Body of pancreas (tissue), 4 donors: ENCODE measurements at regions not wholly inside any gene's neighbourhood (a gene's known extent, or its start where the extent isn't known, plus 50 kb on each side); places are given as distances from the start of the nearest gene placed in this dataset.

ENCODE experiments used
- POLR2A ChIP-seq, 3 donors: fragments of 450-650 bp; IDR thresholded peaks; one replicate each; pipeline ENCODE4 v1.6.1; 2016; ENCODE audit warnings: antibody characterized with exemption in 3 of 3, mild to moderate bottlenecking in 2 of 3
- TF ChIP-seq, protein P1 (sequence below), 7 experiments: fragments of 450-650 bp in 4 of 7; fragments of 200-600 bp in 3 of 7; sonication (generic) in 3 of 7; IDR thresholded peaks; one replicate each; pipeline ENCODE4 v1.5.1; 2016 to 2019; ENCODE audit warnings: antibody characterized with exemption in 7 of 7

DNA sequence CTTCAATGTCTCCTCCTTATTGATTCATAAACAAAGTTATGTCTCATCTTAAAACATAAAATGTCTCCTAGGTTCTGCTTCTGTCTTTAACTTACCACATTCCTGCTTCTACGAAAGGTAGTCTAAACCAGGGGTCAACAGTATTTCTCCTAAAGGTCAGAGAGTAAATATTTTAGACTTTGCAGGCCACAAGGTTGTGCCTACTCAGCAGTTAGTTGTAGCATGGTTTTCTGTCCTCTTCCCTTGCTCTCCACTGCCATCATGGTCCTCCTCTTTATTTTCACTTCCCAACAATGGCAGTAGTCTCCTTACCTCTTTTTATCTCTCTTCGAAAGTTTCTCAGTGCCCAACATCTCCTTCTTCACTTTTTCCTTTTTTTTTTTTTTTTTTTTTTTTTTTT, 68.3 kb upstream of the LRP1B start:
- TF ChIP-seq, protein P1, sequence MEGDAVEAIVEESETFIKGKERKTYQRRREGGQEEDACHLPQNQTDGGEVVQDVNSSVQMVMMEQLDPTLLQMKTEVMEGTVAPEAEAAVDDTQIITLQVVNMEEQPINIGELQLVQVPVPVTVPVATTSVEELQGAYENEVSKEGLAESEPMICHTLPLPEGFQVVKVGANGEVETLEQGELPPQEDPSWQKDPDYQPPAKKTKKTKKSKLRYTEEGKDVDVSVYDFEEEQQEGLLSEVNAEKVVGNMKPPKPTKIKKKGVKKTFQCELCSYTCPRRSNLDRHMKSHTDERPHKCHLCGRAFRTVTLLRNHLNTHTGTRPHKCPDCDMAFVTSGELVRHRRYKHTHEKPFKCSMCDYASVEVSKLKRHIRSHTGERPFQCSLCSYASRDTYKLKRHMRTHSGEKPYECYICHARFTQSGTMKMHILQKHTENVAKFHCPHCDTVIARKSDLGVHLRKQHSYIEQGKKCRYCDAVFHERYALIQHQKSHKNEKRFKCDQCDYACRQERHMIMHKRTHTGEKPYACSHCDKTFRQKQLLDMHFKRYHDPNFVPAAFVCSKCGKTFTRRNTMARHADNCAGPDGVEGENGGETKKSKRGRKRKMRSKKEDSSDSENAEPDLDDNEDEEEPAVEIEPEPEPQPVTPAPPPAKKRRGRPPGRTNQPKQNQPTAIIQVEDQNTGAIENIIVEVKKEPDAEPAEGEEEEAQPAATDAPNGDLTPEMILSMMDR (IDR thresholded peaks at IDR 0.05): no peak
- TF ChIP-seq POLR2A (IDR thresholded peaks at IDR 0.05): no peak
